Tibial nerve (tissue), 4 donors: ENCODE measurements at regions not wholly inside any gene's neighbourhood (a gene's known extent, or its start where the extent isn't known, plus 50 kb on each side); places are given as distances from the start of the nearest gene placed in this dataset.

Source experiments
- EP300 ChIP-seq, 2 donors: sonication (generic); formaldehyde crosslinking; IDR thresholded peaks; one replicate each; pipeline ENCODE4 v1.6.1; 2017; ENCODE audit warnings: antibody characterized with exemption in 2 of 2, mild to moderate bottlenecking in 1 of 2
- POLR2A ChIP-seq, 2 donors: fragments of 450-650 bp; IDR thresholded peaks; one replicate each; pipeline ENCODE4 v1.6.1; 2017; ENCODE audit warnings: antibody characterized with exemption in 2 of 2, mild to moderate bottlenecking in 2 of 2, moderate library complexity in 2 of 2
- TF ChIP-seq, protein P1 (sequence below), 5 experiments: fragments of 200-600 bp in 3 of 5; fragments of 450-650 bp in 2 of 5; sonication (generic) in 3 of 5; IDR thresholded peaks; one replicate each; pipeline ENCODE4 v1.5.1; 2016 to 2019; ENCODE audit warnings: antibody characterized with exemption in 5 of 5, mild to moderate bottlenecking in 3 of 5, moderate library complexity in 2 of 5

DNA sequence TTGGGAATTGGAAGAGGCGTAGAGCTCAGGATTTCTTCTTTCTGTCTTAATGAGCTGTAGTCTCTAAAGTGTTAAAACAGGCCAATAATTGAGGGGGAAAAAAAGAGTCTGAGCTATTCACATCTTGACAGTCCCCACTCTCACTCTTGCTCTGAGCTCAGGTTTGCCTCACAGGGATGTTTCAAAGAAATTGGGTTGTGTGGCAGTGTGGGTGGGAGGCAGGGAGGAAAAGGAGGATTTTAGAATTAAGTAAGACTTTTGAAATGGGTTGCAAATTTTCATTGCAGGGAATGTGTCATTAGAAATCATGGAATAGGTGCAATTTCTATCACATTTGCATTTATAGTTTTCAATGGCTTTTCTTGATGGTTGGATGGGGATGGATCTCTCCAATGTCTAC, 338.8 kb upstream of the KIRREL3 start:
- TF ChIP-seq, protein P1, sequence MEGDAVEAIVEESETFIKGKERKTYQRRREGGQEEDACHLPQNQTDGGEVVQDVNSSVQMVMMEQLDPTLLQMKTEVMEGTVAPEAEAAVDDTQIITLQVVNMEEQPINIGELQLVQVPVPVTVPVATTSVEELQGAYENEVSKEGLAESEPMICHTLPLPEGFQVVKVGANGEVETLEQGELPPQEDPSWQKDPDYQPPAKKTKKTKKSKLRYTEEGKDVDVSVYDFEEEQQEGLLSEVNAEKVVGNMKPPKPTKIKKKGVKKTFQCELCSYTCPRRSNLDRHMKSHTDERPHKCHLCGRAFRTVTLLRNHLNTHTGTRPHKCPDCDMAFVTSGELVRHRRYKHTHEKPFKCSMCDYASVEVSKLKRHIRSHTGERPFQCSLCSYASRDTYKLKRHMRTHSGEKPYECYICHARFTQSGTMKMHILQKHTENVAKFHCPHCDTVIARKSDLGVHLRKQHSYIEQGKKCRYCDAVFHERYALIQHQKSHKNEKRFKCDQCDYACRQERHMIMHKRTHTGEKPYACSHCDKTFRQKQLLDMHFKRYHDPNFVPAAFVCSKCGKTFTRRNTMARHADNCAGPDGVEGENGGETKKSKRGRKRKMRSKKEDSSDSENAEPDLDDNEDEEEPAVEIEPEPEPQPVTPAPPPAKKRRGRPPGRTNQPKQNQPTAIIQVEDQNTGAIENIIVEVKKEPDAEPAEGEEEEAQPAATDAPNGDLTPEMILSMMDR (IDR thresholded peaks at IDR 0.05) = no peak
- TF ChIP-seq POLR2A (IDR thresholded peaks at IDR 0.05) (no peak), EP300 (IDR thresholded peaks at IDR 0.05) (no peak)
